ENCODE measurements at regions not wholly inside any gene's neighbourhood (a gene's known extent, or its start where the extent isn't known, plus 50 kb on each side); places are given as distances from the start of the nearest gene placed in this dataset.

- no peak for DNase-seq
These were observed 208.2 kb upstream of the INHBA start for GRCh38 chr7:41910940-41911600.

- no peak for DNase-seq
These were observed 204.6 kb upstream of the INHBA start for GRCh38 chr7:41907444-41907843.

GRCh38 chr7:41900532-41900931 lies 197.6 kb upstream of the INHBA start:
- no peak for DNase-seq

GRCh38 chr7:41899823-41900433 lies 197.0 kb upstream of the INHBA start:
- no peak for DNase-seq

- DNase-seq, result no peak
These were observed 190.8 kb upstream of the INHBA start for GRCh38 chr7:41893656-41894055.

- no peak for DNase-seq
These were observed 189.6 kb upstream of the INHBA start for GRCh38 chr7:41892356-41893100.

GRCh38 chr7:41891950-41892349 lies 189.1 kb upstream of the INHBA start:
- no peak for DNase-seq

GRCh38 chr7:41890631-41891274 lies 187.9 kb upstream of the INHBA start:
- DNase-seq, result no peak

GRCh38 chr7:41889472-41889871 lies 186.6 kb upstream of the INHBA start:
- DNase-seq, result no peak

GRCh38 chr7:41889040-41889439 lies 186.2 kb upstream of the INHBA start:
- DNase-seq, result no peak

GRCh38 chr7:41887416-41887815 lies 184.5 kb upstream of the INHBA start:
- DNase-seq, result no peak

- DNase-seq, result no peak
These were observed 184.0 kb upstream of the INHBA start for GRCh38 chr7:41886901-41887311.

GRCh38 chr7:41886262-41886900 lies 183.5 kb upstream of the INHBA start:
- no peak for DNase-seq

- DNase-seq, result no peak
These were observed 182.9 kb upstream of the INHBA start for GRCh38 chr7:41885748-41886147.

- DNase-seq, result no peak
These were observed 182.2 kb upstream of the INHBA start for GRCh38 chr7:41885078-41885477.

- DNase-seq, result no peak
These were observed 180.0 kb upstream of the INHBA start for GRCh38 chr7:41882745-41883420.

GRCh38 chr7:41882256-41882655 lies 179.4 kb upstream of the INHBA start:
- no peak for DNase-seq

GRCh38 chr7:41881331-41882130 lies 178.6 kb upstream of the INHBA start:
- peak; percentile 82 for DNase-seq

GRCh38 chr7:41880107-41880506 lies 177.2 kb upstream of the INHBA start:
- DNase-seq, result no peak

- no peak for DNase-seq
These were observed 176.5 kb upstream of the INHBA start for GRCh38 chr7:41879403-41879802.

Measured in GDM1 (cell line).